Nephron (organoid): ENCODE measurements at regions not wholly inside any gene's neighbourhood (a gene's known extent, or its start where the extent isn't known, plus 50 kb on each side); places are given as distances from the start of the nearest gene placed in this dataset.
"Not testable (repeated sequence)": the region's sequence is repeated elsewhere in the genome, so short reads cannot be mapped to it uniquely, and the experiment has no call there.

Source experiments
- H3K27ac Mint-ChIP-seq, 3 experiments: 2 replicates each; pipeline ENCODE4 v1.8.0; 2020; ENCODE audit warnings: mixed read lengths in 3 of 3, mild to moderate bottlenecking in 2 of 3, moderate library complexity in 1 of 3
- H3K27me3 Mint-ChIP-seq: 2 replicates; pipeline ENCODE4 v1.8.0; 2021; ENCODE audit warnings: low read depth, mild to moderate bottlenecking, moderate library complexity, mixed read lengths
- H3K36me3 Mint-ChIP-seq: 2 replicates; pipeline ENCODE4 v1.8.0; 2020; ENCODE audit warnings: low read depth, mixed read lengths
- H3K4me1 Mint-ChIP-seq: 2 replicates; pipeline ENCODE4 v1.8.0; 2020; ENCODE audit warnings: mixed read lengths
- H3K4me3 Mint-ChIP-seq, 3 experiments: 2 replicates each; pipeline ENCODE4 v1.8.0; 2020; ENCODE audit warnings: mild to moderate bottlenecking in 3 of 3, mixed read lengths in 3 of 3, moderate library complexity in 2 of 3
- H3K9me3 Mint-ChIP-seq: 2 replicates; pipeline ENCODE4 v1.8.0; 2020; ENCODE audit warnings: mixed read lengths
- TF ChIP-seq, protein P1 (sequence below), 3 experiments: fragments of 200-600 bp; sonication (generic); IDR thresholded peaks; one replicate each; pipeline ENCODE4 v1.5.0; 2021; ENCODE audit warnings: antibody characterized with exemption in 3 of 3; ENCODE audit not compliant: unreplicated experiment in 3 of 3

GRCh38 chr10:131038056-131038455 lies 273.5 kb downstream of the TCERG1L start:
- Mint-ChIP-seq H3K27ac (no peak overlapping the region), H3K4me1 (peaks cover 5% of the 10 kb centered on the region), H3K9me3 (peaks cover 10% of the 10 kb centered on the region), H3K36me3 (no peaks in the 10 kb centered on the region), H3K4me3 (no peak overlapping the region), H3K27me3 (peaks cover 41% of the 10 kb centered on the region)
- TF ChIP-seq, protein P1, sequence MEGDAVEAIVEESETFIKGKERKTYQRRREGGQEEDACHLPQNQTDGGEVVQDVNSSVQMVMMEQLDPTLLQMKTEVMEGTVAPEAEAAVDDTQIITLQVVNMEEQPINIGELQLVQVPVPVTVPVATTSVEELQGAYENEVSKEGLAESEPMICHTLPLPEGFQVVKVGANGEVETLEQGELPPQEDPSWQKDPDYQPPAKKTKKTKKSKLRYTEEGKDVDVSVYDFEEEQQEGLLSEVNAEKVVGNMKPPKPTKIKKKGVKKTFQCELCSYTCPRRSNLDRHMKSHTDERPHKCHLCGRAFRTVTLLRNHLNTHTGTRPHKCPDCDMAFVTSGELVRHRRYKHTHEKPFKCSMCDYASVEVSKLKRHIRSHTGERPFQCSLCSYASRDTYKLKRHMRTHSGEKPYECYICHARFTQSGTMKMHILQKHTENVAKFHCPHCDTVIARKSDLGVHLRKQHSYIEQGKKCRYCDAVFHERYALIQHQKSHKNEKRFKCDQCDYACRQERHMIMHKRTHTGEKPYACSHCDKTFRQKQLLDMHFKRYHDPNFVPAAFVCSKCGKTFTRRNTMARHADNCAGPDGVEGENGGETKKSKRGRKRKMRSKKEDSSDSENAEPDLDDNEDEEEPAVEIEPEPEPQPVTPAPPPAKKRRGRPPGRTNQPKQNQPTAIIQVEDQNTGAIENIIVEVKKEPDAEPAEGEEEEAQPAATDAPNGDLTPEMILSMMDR (IDR thresholded peaks at IDR 0.05; ENCODE audit: unreplicated experiment in 3 of 3): no peak

GRCh38 chr10:131041031-131041430 lies 270.5 kb downstream of the TCERG1L start:
- H3K36me3 Mint-ChIP-seq: no peaks in the 10 kb centered on the region
- TF ChIP-seq, protein P1 (IDR thresholded peaks at IDR 0.05; ENCODE audit: unreplicated experiment in 3 of 3): no peak
- H3K27ac Mint-ChIP-seq: no peak overlapping the region
- peaks cover 5% of the 10 kb centered on the region for H3K4me1 Mint-ChIP-seq
- peaks cover 42% of the 10 kb centered on the region for H3K27me3 Mint-ChIP-seq
- H3K9me3 Mint-ChIP-seq: peaks cover 10% of the 10 kb centered on the region
- no peak overlapping the region for H3K4me3 Mint-ChIP-seq

DNA sequence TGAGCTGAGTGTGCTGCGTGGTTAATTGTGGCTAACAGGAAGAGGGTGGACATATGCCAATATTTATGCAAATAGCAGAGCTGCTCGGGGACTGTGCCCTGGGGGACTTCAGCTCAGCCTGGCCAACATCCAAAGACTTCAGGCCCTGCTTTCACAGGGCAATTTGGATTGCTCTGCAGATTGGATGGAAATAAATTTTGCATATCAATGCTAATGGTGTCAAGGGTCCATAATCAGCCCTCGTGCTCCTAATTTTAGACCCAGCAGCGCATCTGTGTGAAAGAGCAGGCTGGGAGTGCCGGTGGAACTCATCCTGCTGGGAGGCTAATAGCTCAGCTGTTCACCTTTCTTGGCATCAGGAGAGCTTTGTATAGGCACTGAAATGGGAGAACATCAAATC lies 270.1 kb downstream of the TCERG1L start:
- Mint-ChIP-seq H3K27ac (no peak overlapping the region), H3K27me3 (peaks cover 40% of the 10 kb centered on the region), H3K9me3 (peaks cover 10% of the 10 kb centered on the region), H3K4me1 (peaks cover 5% of the 10 kb centered on the region), H3K36me3 (no peaks in the 10 kb centered on the region), H3K4me3 (no peak overlapping the region)
- TF ChIP-seq, protein P1 (IDR thresholded peaks at IDR 0.05; ENCODE audit: unreplicated experiment in 3 of 3): no peak

- H3K4me3 Mint-ChIP-seq, H3K27ac Mint-ChIP-seq, H3K4me1 Mint-ChIP-seq, H3K36me3 Mint-ChIP-seq: not testable (repeated sequence)
- Mint-ChIP-seq H3K9me3 (peaks cover 10% of the 10 kb centered on the region), H3K27me3 (peaks cover 36% of the 10 kb centered on the region)
These were observed 269.5 kb downstream of the TCERG1L start for GRCh38 chr10:131042015-131042414.
